Activated CD8-positive, alpha-beta memory T cell treated with anti-CD3 and anti-CD28 coated beads for 4 hours (primary cell): ENCODE measurements at regions not wholly inside any gene's neighbourhood (a gene's known extent, or its start where the extent isn't known, plus 50 kb on each side); places are given as distances from the start of the nearest gene placed in this dataset.
"Not testable (repeated sequence)": the region's sequence is repeated elsewhere in the genome, so short reads cannot be mapped to it uniquely, and the experiment has no call there.

Experiments
- DNase-seq, 2 donors: peaks; one replicate each; pipeline ENCODE4 v3.0.0-alpha.2; 2020; ENCODE audit warnings: low read depth in 2 of 2

- DNase-seq: not testable (repeated sequence)
These were observed 69.5 kb downstream of the NPIPA7 start for GRCh38 chr16:16448423-16448822.

- not testable (repeated sequence) for DNase-seq
These were observed 70.8 kb downstream of the NPIPA7 start for GRCh38 chr16:16449712-16450237.

- not testable (repeated sequence) for DNase-seq
These were observed 72.9 kb downstream of the NPIPA7 start for GRCh38 chr16:16451721-16452410.

- not testable (repeated sequence) for DNase-seq
These were observed 79.6 kb downstream of the NPIPA7 start for GRCh38 chr16:16458579-16458978.

- not testable (repeated sequence) for DNase-seq
These were observed 84.9 kb downstream of the NPIPA7 start for GRCh38 chr16:16463792-16464191.

- not testable (repeated sequence) for DNase-seq
These were observed 110.0 kb downstream of the NPIPA7 start for GRCh38 chr16:16488919-16489318.

- not testable (repeated sequence) for DNase-seq
These were observed 110.5 kb downstream of the NPIPA7 start for GRCh38 chr16:16489466-16489865.

- not testable (repeated sequence) for DNase-seq
These were observed 115.2 kb downstream of the NPIPA7 start for GRCh38 chr16:16494114-16494513.

- DNase-seq: not testable (repeated sequence)
These were observed 116.1 kb downstream of the NPIPA7 start for GRCh38 chr16:16494998-16495397.

GRCh38 chr16:16499875-16500274 lies 120.9 kb downstream of the NPIPA7 start:
- not testable (repeated sequence) for DNase-seq

- not testable (repeated sequence) for DNase-seq
These were observed 128.1 kb downstream of the NPIPA7 start for GRCh38 chr16:16507041-16507440.

GRCh38 chr16:16508344-16508743 lies 129.4 kb downstream of the NPIPA7 start:
- not testable (repeated sequence) for DNase-seq

GRCh38 chr16:16519395-16519794 lies 140.5 kb downstream of the NPIPA7 start:
- not testable (repeated sequence) for DNase-seq

- not testable (repeated sequence) for DNase-seq
These were observed 142.5 kb downstream of the NPIPA7 start for GRCh38 chr16:16521239-16522002.

GRCh38 chr16:16526998-16527397 lies 148.1 kb downstream of the NPIPA7 start:
- not testable (repeated sequence) for DNase-seq

- not testable (repeated sequence) for DNase-seq
These were observed 151.8 kb downstream of the NPIPA7 start for GRCh38 chr16:16530744-16531143.

GRCh38 chr16:16535565-16535964 lies 156.6 kb downstream of the NPIPA7 start:
- not testable (repeated sequence) for DNase-seq

- DNase-seq: not testable (repeated sequence)
These were observed 157.2 kb downstream of the NPIPA7 start for GRCh38 chr16:16536151-16536550.

GRCh38 chr16:16549710-16550109 lies 170.8 kb downstream of the NPIPA7 start:
- not testable (repeated sequence) for DNase-seq

GRCh38 chr16:16550824-16551223 lies 171.9 kb downstream of the NPIPA7 start:
- not testable (repeated sequence) for DNase-seq

GRCh38 chr16:16552819-16553340 lies 173.9 kb downstream of the NPIPA7 start:
- DNase-seq: not testable (repeated sequence)

GRCh38 chr16:16559179-16559740 lies 180.3 kb downstream of the NPIPA7 start:
- not testable (repeated sequence) for DNase-seq
